ENCODE measurements at regions not wholly inside any gene's neighbourhood (a gene's known extent, or its start where the extent isn't known, plus 50 kb on each side); places are given as distances from the start of the nearest gene placed in this dataset.
A peak's percentile ranks its signal among the peaks of the same experiment; 100 is the strongest.

DNA sequence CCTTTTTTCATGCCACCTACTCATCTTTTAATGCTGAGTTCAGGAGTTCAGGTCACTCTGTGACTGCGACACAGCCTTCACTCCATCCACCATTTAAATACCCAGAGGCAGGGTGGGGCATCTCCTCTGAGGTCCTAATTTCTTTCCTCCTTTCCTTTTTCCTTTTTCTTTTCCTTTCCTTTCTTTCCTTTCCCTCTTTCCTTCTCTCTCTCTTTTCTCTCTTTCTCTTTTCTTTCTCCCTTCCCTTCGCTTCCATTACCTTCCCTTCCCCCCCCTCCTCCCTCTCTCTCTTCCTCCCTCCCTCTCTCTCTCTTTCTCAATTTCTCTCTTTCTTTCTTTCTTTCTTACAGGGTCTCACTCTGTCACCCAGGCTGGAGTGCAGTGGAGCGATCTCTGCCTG, 145.9 kb upstream of the SVIL start:
- Histone ChIP-seq H3K27me3 (ENCODE audit: insufficient read depth, low read length) (no peaks in the 10 kb centered on the region), H3K9me3 (ENCODE audit: control insufficient read depth, low read depth, low read length) (no peaks in the 10 kb centered on the region), H2BK5ac (ENCODE audit: insufficient read length, low read length) (no peak overlapping the region), H3K18ac (ENCODE audit: insufficient read length, low read depth, low read length) (peak overlapping the region; percentile 37), H3K27ac (ENCODE audit: insufficient read length, low read depth, low read length) (no peak overlapping the region), H4K91ac (ENCODE audit: insufficient read length, low read depth, low read length) (no peak overlapping the region), H2BK15ac (ENCODE audit: low read depth, low read length) (no peak overlapping the region), H3K9ac (ENCODE audit: extremely low read depth, insufficient read length, low read length) (no peak overlapping the region), H3K79me2 (ENCODE audit: insufficient read depth, low read length) (no peaks in the 10 kb centered on the region), H2BK120ac (ENCODE audit: low read depth, low read length, poor library complexity, severe bottlenecking) (no peak overlapping the region), H2BK20ac (ENCODE audit: low read depth, low read length, poor library complexity, severe bottlenecking) (no peak overlapping the region), H2BK12ac (ENCODE audit: insufficient read length, low read depth, low read length) (no peak overlapping the region), H3K23ac (ENCODE audit: insufficient read length, low read depth, low read length) (no peak overlapping the region), H3K4me1 (ENCODE audit: insufficient read depth, low read length) (no peaks in the 10 kb centered on the region; the same call in 1 of the 2 replicates), H3K79me1 (ENCODE audit: insufficient read depth, low read depth, low read length, poor library complexity, severe bottlenecking) (no peaks in the 10 kb centered on the region), H3K4ac (ENCODE audit: low read depth, low read length) (no peak overlapping the region), H2AFZ (ENCODE audit: low read length) (no peak overlapping the region), H4K8ac (replicated peaks; ENCODE audit: insufficient read length, low read depth, low read length) (no peak overlapping the region), H2AK5ac (ENCODE audit: insufficient read length, low read length) (no peak overlapping the region), H3K14ac (ENCODE audit: insufficient read depth, low read length) (no peak overlapping the region), H3K23me2 (ENCODE audit: insufficient read length, low read depth, low read length, poor library complexity, severe bottlenecking) (no peaks in the 10 kb centered on the region), H3K56ac (ENCODE audit: insufficient read length, low read depth, low read length) (no peak overlapping the region), H3K4me2 (ENCODE audit: insufficient read depth, insufficient read length, low read length) (no peak overlapping the region), H4K20me1 (ENCODE audit: control insufficient read depth, insufficient read depth, insufficient read length) (no peaks in the 10 kb centered on the region), H3T11ph (ENCODE audit: low read length) (no peak overlapping the region), H4K5ac (ENCODE audit: insufficient read length, low read depth, low read length) (no peak overlapping the region)
- no peaks in the 10 kb centered on the region for H3K9me3 Mint-ChIP-seq
- H3K27ac Mint-ChIP-seq: peak overlapping the region in 1 of 3 experiments; percentile 23; a peak in 2 of 7 replicates
- H3K27me3 Mint-ChIP-seq (ENCODE audit: low read depth): peaks cover 27% of the 10 kb centered on the region
- H3K4me3 Mint-ChIP-seq: no peak overlapping the region
- TF ChIP-seq, protein P1, sequence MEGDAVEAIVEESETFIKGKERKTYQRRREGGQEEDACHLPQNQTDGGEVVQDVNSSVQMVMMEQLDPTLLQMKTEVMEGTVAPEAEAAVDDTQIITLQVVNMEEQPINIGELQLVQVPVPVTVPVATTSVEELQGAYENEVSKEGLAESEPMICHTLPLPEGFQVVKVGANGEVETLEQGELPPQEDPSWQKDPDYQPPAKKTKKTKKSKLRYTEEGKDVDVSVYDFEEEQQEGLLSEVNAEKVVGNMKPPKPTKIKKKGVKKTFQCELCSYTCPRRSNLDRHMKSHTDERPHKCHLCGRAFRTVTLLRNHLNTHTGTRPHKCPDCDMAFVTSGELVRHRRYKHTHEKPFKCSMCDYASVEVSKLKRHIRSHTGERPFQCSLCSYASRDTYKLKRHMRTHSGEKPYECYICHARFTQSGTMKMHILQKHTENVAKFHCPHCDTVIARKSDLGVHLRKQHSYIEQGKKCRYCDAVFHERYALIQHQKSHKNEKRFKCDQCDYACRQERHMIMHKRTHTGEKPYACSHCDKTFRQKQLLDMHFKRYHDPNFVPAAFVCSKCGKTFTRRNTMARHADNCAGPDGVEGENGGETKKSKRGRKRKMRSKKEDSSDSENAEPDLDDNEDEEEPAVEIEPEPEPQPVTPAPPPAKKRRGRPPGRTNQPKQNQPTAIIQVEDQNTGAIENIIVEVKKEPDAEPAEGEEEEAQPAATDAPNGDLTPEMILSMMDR (conservative IDR thresholded peaks at IDR 0.05): no peak
- H3K4me1 Mint-ChIP-seq: peaks cover 5 to 14% of the 10 kb centered on the region in 2 experiments
- no peak for DNase-seq
- WGBS (ENCODE audit: extremely low coverage, insufficient read length, low lambda C conversion rate): 94% methylated on average over 1 of the region's 3 CpGs
- H3K36me3 Mint-ChIP-seq (ENCODE audit: insufficient read depth in 1 of 3, low read depth in 3 of 3): no peaks in the 10 kb centered on the region; a peak in 1 of 7 replicates
